ENCODE measurements at regions not wholly inside any gene's neighbourhood (a gene's known extent, or its start where the extent isn't known, plus 50 kb on each side); places are given as distances from the start of the nearest gene placed in this dataset.

DNA sequence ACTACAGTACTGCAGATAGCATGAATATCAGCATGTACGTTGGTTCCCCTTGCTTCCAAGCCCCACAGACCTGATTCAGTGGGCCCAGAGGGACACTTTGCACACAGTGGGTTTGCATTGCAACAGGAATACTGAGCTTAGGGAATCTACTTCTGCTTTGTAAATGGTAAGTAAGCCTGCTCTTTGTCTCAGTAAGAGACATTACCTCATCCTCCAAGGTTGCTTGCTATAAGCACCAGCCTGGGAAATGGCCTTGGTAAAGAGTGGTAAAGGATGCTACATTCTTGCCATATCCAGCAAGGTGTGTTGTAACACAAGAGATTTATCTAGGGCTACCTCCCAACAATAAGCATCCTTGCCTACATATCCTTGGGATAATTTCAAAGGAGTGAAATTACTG is 730.5 kb downstream of the INHBA start:
- Histone ChIP-seq H2AK5ac (ENCODE audit: low read depth, low read length) (no peak overlapping the region), H2AFZ (ENCODE audit: low read length) (peak overlapping the region; percentile 42), H2BK12ac (ENCODE audit: low read depth, low read length) (no peak overlapping the region), H3K4me2 (ENCODE audit: insufficient read depth in 1 of 2, low read depth in 2 of 2, low read length in 2 of 2) (peak overlapping the region; percentile 7; a peak in 1 of 4 replicates), H4K91ac (replicated peaks; ENCODE audit: insufficient read length, low read length) (no peak overlapping the region), H3K9ac (replicated peaks in 1 of 4; ENCODE audit: extremely low read depth in 1 of 4, low read depth in 3 of 4, low read length in 3 of 4) (no peak overlapping the region), H3K56ac (replicated peaks; ENCODE audit: insufficient read length, low read depth, low read length) (no peak overlapping the region), H2BK120ac (replicated peaks; ENCODE audit: low read depth, low read length) (no peak overlapping the region), H3K79me2 (ENCODE audit: control insufficient read depth in 1 of 2, insufficient read depth in 2 of 2, low read length in 2 of 2) (no peaks in the 10 kb centered on the region), H3K4ac (replicated peaks; ENCODE audit: insufficient read length, low read depth, low read length) (no peak overlapping the region), H3K4me1 (replicated peaks in 1 of 4; ENCODE audit: control insufficient read depth in 3 of 4, insufficient read depth in 4 of 4, low read length in 3 of 4) (peaks cover 0 to 12% (median 4%) of the 10 kb centered on the region in 4 experiments; a peak in 4 of 7 replicates), H2BK20ac (ENCODE audit: low read length) (no peak overlapping the region), H3K4me3 (ENCODE audit: extremely low read depth in 1 of 4, insufficient read depth in 2 of 4, low read depth in 3 of 4, low read length in 4 of 4) (no peak overlapping the region), H4K20me1 (replicated peaks in 1 of 2; ENCODE audit: control insufficient read depth in 1 of 2, insufficient read depth in 2 of 2, low read length in 2 of 2) (no peaks in the 10 kb centered on the region), H3K27ac (ENCODE audit: low read depth, low read length) (no peak overlapping the region), H3K79me1 (ENCODE audit: low read depth, low read length) (no peaks in the 10 kb centered on the region), H3K14ac (ENCODE audit: insufficient read length) (no peak overlapping the region), H3K27me3 (replicated peaks in 1 of 4; ENCODE audit: control insufficient read depth in 3 of 4, extremely low read depth in 1 of 4, insufficient read depth in 3 of 4, low read length in 3 of 4) (no peaks in the 10 kb centered on the region), H3K36me3 (ENCODE audit: control insufficient read depth in 2 of 4, insufficient read depth in 4 of 4, low read length in 3 of 4) (no peaks in the 10 kb centered on the region), H3K23me2 (ENCODE audit: low read depth, low read length) (no peaks in the 10 kb centered on the region), H2BK5ac (ENCODE audit: low read depth, low read length) (no peak overlapping the region), H3K9me3 (ENCODE audit: insufficient read depth in 2 of 2, low read depth in 1 of 2, low read length in 1 of 2) (no peaks in the 10 kb centered on the region), H3K18ac (ENCODE audit: extremely low read depth, low read length) (no peak overlapping the region), H3K23ac (ENCODE audit: insufficient read length) (no peak overlapping the region), H2BK15ac (ENCODE audit: low read length) (no peak overlapping the region), H4K5ac (ENCODE audit: insufficient read length, low read depth, low read length) (no peak overlapping the region), H4K8ac (ENCODE audit: extremely low read depth, insufficient read depth, low read length) (no peak overlapping the region)
- FAIRE-seq, result peak; percentile 81
- no peak for DNase-seq (ENCODE audit: low read depth in 1 of 2, low spot score in 2 of 2)
- ChIA-PET CTCF (ENCODE audit: partially characterized antibody) (interaction anchor here (0.7 to 1.0 kb wide), 3 partner anchors 31 to 738 kb away, joined by 3 to 4 read pairs (median 3); no protein-coding TSS in a partner anchor), POLR2A (ENCODE audit: partially characterized antibody) (no interaction called here)
- 54% methylated on average over 1 of the region's 1 CpG; no CpG with 5 or more reads in 1 of the 2 experiments for WGBS, 2 experiments (ENCODE audit: extremely low coverage in 1 of 2, insufficient coverage in 1 of 2, insufficient read length in 1 of 2, insufficient replicate concordance in 2 of 2, low coverage in 1 of 2, low lambda C conversion rate in 2 of 2, missing lambda C conversion rate in 1 of 2)
- TF ChIP-seq POLR2AphosphoS5 (IDR thresholded peaks at IDR 0.05; ENCODE audit: low read depth, low read length), result no peak
- TF ChIP-seq BACH1 (IDR thresholded peaks at IDR 0.05; ENCODE audit: low read length), result no peak
- TF ChIP-seq RBBP5 (IDR thresholded peaks at IDR 0.05; ENCODE audit: borderline replicate concordance, low read depth, low read length), result no peak
- TF ChIP-seq EZH2 (IDR thresholded peaks at IDR 0.05; ENCODE audit: low read depth, low read length, severe bottlenecking), result no peak
- no peak for TF ChIP-seq USF2 (IDR thresholded peaks at IDR 0.05; ENCODE audit: low read length)
- no peak for TF ChIP-seq BCL11A (IDR thresholded peaks at IDR 0.05; ENCODE audit: low read depth in 2 of 2, low read length in 2 of 2)
- TF ChIP-seq RXRA (IDR thresholded peaks at IDR 0.05; ENCODE audit: insufficient read depth, low read depth, low read length), result no peak
- no peak for TF ChIP-seq CBX8 (IDR thresholded peaks at IDR 0.05; ENCODE audit: borderline replicate concordance, low read depth, low read length)
- TF ChIP-seq SIRT6 (IDR thresholded peaks at IDR 0.05; ENCODE audit: low read length), result no peak
- TF ChIP-seq KDM4A (IDR thresholded peaks at IDR 0.05; ENCODE audit: low read depth, low read length, severe bottlenecking), result no peak
- TF ChIP-seq SP1 (IDR thresholded peaks at IDR 0.05; ENCODE audit: low read depth, low read length), result no peak
- no peak for TF ChIP-seq KDM5A (IDR thresholded peaks at IDR 0.05; ENCODE audit: low read length)
- TF ChIP-seq HDAC2 (IDR thresholded peaks at IDR 0.05; ENCODE audit: borderline replicate concordance in 1 of 2, low read depth in 2 of 2, low read length in 2 of 2), result no peak
- no peak for TF ChIP-seq SP2 (IDR thresholded peaks at IDR 0.05; ENCODE audit: low read length)
